NCI-H748 (cell line): ENCODE measurements at regions not wholly inside any gene's neighbourhood (a gene's known extent, or its start where the extent isn't known, plus 50 kb on each side); places are given as distances from the start of the nearest gene placed in this dataset.

Experiments
- DNase-seq: peaks from one replicate; lab custom pipeline; 2025; ENCODE audit not compliant: unreplicated experiment; lab: John Stamatoyannopoulos, UW

DNA sequence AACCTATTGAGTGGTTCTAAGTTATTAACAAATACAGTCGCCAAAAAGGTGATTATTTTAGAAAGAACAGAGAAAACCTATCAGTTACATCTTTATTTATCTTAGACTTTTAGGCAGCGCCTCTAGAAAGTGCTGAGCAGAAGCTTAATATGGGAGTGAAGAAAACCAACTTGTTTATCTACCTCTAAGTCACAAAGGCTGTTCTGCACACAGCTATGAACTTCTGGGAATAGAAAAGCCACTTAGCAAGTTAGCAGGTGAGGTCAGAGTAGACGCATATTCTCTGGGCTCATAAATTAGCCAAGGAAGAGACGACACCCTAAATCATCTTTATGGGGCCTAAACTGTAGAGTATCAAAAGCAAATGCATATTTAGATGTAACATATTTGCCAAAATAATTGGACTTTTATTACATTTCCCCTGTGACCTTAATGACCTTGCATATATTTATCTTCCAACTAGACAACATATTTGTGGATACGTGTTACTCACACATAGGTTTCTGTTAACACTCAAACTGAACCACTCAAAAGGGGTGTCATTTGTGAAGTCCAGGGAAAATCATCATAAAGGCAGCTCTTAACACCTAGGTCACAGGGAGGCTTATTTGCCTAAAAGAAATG lies 267.1 kb downstream of the ADGB start:
- DNase-seq, result no peak

DNA sequence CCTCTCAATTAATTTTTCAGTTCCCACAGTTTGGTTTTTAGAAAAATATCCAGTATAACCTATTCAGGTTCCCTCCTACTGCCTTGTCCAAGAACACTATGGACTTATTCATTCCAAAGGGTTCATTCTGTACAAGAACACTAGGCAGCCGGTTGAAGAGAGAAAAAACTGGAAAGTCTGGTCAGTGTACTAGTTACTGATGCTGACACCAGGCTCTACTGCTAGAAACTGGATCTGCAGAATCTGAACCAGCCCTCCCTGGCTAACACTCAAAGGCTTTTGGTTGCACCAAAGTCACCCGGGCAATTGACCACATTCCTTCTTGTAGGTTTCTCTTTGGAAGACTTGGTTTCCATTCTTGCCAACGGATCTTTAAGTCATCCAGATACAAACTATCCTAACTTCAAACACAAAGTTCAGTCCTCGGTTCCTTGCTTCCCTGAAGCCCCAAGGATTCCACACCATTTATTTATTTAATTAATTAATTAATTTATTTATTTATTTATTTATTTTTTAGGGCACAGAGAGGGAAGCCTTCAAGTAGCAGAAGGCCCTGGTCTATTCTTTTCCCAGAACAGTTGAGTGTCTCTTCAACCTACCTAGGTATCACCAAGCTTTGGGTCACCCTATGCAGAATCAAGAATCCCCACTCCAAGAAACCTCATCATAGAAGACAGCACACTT lies 268.1 kb downstream of the ADGB start:
- no peak for DNase-seq

DNA sequence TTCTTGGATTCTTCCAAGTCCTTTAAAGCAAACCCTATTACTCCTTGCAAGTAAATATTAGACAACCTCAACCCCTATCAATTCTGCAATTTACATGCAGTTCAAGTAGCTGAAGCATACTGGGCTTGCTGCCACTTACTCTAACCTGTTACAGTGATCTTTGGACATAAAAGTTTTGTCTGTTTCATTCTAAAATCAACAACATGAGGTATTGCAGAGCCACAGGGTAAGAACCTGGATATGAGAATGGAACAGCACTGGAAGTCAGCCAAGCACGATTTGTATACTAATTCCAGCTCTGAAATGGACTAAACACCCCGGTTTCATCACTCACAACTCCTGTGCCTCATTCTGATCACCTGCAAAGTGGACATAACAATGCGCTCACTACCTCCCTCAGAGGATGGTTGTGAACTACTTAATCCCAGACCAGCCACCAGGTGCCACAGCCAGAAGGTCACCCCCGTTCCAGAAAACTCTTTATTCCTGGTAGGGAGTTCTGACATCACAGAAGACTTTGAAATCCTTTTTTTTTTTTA lies 270.0 kb downstream of the ADGB start:
- DNase-seq, result no peak

DNA sequence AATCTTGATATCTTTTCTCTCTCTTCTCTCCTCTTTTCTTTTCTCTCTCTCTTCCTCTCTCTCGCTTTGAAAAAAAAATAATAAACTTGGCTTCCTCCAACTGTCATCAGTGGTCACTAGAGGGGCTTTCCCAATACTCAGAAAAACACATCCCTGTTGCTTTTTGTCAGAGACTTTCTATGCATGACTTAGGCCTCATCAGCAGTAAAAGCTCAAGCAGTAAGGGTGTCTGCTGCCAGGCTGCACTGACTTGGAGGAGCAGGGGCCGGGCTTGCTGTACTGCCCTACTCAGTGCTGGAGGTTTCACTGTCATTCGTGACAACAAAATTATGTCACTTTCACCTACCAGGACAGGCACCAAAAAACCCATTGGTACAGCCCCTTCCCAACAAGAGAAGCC lies 272.0 kb downstream of the ADGB start:
- DNase-seq, result no peak

DNA sequence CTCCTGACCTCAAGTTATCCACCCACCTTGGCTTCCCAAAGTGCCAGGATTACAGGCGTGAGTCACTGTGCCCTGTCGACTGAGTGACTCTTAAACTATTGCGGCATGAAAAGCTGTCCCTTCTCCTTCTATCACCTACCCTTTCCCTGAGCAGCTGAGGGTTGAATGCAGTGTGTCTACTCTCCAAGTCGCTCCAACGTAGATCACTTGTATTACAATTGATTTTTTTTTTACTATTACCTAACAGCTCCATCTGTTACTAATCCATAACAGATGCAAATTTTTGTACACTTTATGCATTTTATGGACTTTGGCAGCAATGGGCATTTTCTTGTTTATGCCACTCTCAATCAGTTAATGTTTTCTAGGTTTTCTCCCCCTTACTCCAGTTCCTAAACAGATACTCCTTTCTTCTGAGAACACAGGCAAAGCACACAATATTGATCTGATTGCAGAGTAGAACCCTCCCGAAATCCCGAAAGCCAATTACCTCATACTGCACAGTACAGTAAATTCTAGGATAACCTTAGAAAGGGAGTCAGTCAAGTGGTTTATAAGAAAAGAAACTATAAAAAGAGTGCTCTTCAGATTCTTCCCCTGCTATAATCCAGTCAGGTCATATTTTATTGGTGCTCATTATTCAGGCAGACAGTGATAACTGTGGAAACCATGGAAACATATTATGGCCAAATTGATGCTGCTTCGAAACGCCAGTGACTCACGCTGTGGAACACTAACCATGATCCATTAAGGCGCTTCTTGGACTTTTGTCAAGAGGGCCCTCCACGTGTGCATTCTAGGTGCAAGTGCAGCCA lies 273.0 kb downstream of the ADGB start:
- peak; percentile 84 for DNase-seq

DNA sequence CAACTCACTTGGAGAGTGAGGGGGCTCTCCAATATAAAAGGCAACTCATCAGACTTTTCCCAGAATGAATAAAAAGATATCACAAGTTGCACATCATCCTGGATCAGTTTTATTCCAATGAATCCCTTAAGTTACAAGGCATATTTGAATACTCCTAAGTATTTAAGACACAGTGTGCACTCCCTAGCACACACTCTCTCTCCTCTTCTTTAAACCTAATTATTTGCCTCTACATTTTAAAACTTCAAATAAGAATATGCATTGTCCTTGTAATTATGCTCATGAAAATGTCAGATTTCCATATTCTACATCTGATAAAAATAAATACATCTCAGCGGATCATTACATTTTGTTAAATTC lies 273.6 kb downstream of the ADGB start:
- no peak for DNase-seq

DNA sequence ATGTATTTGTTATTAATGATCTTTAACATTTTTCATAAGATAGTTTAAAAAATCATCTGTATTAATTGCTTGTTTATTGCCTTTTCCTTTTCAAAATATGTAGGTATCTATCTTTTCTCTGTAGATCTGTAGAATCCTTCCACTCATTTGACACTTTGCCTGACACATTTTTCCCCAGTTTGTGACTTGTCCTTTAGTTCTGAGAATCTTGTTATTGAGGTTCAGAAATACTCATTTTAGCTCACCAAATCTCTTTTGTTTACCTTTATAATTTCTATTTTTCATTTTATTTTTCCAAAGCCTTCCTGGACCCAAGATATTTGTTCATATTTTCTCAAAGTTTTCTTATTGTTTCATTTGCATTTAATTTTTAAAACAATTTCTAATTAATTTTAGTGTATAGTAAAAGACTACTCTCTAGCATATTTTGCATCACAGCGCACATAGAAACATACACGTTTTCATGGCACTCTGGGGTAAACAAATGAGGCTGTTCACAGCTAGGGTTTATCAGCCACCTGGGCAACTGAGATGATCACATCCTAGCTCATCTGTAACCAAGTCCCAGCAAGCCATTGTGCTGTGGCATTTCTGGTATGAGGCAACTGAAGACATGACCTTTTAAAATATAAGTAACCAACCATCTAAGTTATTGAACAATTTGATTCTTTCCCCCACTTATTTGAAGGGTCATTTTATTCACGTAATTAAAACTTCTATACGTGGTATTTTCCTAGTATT lies 275.7 kb downstream of the ADGB start:
- no peak for DNase-seq

DNA sequence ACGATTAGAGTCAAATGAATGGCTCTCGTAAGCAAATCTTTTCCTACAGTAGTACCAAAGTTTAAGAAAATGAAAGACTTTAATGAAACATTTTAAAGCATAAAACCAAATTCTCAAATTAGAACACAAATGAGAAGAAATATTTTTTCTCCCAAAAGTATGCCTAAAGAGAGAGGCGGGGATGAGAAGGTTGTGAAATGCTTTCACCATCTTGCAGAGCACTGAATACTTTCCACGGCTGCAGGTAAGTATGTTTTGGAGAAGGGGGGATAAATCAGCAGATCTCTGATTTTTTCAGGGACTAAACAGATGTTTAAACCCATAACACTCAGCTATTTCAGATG lies 277.1 kb downstream of the ADGB start:
- no peak for DNase-seq

DNA sequence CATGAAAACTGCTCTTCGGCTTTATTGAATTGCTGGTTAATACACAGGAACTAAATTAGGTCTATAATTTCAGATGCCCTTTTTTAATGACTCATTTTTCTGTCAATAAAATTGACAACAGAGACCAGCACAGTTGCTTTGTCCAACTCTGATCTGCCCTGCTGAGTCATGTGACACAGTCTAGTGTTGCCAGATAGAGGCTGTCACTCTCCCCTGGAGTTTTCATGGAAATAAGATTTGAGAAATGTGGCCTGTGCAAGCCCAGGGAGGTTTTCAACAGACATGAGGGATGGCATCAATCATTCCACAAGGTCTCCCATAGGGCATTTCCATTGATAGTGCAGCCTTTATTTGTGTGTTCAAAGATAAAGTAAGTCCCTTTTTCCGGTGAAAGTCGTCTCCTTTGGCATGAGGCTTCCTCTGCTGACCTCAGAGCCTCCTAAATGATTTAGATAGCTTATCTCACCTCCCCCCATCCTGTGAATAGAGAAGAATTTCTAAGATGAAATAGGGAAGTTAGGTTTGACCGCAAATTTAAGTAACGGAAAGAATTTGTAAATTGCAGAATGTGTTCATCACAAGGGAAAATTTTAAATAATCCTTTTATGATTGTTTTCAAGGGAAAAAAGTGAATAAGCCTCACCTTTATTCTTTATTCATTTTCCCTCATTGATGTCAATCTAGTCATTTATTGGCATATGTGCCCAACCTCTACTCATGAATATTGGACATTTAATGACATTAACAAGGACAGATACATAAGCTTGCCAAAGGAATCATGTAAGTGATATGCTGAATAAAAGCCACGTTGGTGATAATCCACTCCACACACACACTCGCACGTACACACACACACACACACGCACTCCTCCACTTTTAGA lies 277.7 kb downstream of the ADGB start:
- no peak for DNase-seq

DNA sequence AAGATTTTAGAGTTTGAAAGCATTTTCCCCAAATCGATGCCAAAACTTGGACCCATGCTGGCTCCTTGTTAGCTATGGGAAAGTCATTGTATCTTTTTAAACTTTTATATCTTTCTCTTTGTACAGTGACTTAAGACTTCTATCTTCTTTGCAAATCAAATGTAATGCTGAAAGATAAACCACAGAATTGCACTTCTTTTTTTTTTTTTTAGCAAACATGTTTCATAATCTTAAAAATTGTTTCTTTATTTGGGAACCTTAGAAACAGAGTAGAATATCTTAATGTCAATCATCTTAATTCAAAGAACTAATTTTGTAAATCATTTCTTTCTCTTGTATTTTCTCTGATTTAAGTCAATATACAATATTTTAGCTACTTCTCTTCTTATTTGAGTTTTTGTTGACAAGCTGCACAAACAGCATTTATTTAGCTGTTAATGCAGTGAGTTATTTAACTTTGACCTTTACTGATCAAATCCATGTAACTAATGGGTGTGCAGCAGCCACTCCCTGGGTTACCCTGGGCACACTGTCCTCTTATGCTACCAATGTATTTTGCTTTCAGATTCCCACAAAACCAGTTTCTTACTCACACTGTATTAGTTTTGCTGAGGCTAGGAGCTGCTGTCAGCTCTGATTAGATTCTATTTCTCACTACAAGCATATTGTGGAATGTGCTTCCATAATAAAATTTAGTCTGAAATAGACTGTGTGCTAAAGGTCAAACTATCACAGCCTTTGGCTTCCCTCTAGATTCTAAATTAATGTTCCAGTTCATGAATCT lies 279.6 kb downstream of the ADGB start:
- no peak for DNase-seq

DNA sequence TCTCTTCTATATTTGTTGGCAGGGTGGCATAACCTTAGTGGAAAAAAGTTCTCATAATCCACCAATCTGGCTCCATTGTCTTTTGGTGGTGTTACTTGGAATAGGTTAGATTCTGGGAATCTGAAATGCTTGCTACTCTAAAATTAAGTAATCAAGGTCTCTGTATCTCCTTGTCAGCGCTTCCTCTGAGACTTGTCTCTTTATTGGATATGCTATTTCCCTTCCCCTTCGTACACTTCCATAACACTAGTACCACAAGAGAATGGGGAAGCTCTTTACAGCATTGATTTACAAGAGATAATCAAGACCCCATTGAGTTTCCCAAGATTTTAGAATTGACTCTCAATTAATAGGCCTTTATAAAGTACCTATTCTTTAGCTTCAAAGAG lies 280.2 kb downstream of the ADGB start:
- no peak for DNase-seq

DNA sequence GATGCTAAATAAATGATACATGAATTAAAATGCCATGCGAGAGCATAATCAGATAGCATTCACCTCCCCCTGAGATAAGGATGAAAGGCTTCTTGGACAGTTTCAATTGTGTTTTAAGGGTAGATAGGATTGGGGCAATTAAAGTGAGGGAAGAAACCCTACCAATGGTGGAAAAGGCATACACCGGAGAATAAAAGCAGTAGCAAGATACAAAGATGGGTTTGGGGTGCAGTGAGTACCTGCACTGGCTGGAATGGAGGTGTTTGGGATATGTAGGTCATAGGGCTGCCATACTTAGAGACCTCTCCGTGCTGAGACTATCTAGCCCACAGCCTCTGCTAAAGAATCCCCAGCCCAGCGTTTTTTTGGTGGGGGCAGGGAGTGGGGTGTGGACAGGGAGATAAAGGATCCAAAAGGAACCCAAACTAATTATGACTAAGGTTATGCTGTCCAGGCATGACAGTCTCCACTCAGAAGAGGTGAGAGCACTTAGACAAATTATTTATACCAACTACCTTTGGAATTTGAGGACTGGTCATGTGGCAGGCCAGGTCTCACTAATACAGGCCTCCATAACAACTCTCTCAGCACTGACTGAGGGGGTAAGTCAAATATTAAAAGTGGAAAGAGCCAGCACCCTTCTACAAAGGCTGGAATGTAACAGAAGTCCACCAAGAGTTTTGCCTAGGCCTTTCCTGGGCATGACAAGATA lies 280.8 kb downstream of the ADGB start:
- DNase-seq, result no peak

DNA sequence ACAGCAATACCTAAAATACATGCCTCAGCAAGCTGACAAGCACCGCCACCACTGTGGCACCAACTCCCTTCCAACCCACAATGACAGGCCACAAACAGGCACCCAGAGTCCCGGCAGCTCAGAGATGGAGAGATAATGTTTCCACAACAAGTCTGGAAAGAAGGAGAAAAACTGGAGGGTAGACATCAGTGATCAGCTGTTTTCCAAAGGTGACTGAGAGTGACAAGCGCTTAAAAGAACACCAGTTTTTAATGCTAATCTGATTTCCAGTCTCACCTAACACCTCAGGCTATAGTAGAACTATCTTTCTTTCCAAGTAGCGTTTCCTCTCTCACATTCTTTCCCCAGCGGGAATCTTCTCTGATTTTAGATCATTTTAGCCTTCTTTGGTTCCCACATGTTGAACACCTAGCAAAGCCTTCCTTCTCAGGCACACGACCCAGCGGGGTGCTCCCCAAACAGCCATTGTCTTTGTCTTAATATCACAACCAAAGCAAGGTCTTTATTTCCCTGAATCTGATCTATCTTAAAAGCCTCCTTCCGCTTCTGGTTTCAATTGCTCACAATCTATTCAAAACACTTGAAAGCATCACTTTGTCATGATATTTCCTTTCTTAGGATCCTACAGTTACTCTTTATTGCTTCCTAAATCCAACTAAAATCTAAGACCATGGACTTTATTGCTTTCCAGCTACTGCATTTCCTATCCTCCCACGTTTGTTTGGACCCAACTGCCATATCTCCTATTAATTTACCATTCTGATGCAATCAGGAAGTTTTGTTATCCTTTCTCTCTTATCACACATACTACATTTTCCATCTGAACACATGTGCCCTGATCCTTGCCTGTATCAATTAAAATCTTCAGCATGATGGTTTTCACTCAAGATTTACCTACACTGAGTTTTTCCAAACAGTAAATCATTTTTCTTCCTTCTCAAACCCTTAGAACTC lies 282.7 kb downstream of the ADGB start:
- DNase-seq, result no peak

DNA sequence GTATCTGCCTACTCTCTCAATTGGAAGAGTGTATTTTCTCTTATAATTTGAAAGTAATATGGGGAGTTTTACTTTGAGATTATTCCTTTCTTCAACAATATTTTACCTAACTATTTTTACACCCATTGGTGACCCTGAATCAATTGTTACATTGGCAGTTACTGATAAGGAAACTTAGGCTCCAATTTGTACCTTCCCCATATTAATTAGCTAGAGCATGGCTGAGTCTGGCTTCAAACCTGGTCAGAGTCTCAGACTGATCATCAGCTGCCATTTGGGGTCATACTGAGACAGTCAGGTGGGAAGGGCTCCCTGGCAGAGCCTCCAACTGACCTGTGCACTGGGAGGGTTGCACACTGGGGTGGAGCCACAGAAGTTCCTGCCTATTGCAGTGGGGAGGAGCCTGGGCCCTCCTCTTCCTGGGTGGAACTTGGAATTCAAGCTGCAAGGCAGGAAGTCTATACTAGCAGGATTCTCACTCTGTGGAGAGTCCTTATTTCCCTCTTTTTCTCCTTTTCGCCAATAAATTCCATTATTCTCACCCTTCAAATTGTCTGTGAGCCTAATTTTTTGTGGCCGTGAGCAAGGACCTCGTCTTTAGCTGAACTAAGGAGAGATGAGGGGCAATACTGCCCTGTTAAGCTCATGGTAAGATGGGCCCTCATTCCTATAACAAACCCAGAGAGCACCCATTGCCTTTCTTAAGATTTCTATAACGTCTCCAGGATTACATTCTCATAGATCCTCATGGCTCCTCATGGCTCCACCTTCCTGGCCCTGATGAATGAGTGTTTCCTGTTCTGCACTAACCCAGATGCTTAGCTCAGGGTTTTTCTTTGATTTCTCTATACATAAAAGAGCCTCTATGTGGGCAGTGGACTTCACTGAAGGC lies 285.1 kb downstream of the ADGB start:
- no peak for DNase-seq

DNA sequence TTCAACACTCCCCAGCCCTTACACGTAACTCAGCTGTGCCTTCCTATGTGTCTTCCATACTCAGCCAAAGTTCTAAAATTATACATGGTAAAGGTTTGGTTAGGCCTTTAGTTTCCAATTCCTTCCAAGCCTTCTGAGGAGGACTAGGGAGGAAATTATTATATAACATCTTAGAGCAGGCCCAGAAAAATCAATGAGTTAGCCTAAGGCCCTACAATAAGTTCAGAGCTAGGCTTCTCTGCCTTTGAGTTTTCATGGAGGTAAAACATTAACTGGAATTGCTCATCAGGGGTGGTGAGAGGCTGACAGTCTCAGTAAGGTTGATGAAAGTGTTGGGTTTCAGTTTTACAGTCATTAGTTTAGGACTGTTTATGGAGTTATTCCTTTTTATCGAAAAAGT lies 286.0 kb downstream of the ADGB start:
- no peak for DNase-seq

DNA sequence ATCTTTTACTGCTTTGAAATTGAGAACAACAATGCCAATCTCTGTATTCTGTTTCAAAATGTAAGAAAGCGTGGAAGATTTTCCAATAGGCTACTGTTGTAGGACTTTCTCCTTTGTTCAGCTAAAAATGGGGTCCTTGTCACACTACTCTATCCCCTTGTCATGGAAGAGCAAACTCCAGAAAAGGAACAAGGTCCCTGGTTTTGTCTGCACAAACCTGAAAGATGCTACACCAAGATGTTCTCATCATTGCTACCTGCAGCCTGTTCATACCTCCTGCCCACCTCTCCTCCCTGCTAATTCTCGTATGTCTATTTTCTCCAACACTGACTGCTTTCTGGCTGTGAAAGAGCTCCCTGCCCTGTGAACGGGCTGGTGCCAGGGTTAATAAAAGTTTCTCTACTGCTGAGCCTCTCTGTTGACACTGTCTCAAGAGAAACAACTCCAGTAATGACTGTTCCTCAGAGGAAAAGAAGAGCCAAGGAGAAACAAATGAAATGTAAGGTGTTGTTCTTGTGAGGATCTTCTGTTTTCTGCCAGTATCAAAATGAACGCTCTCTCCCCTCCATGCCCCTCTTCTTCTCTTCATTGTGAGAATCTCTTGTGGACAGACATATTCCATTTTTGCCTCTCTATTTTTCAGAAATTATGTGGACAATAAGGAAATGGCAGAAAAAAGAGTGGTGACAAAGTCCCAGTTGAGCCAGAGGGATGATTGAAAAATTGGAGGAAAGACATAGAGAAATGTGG lies 287.1 kb downstream of the ADGB start:
- no peak for DNase-seq
